ENCODE measurements at regions not wholly inside any gene's neighbourhood (a gene's known extent, or its start where the extent isn't known, plus 50 kb on each side); places are given as distances from the start of the nearest gene placed in this dataset.

DNA sequence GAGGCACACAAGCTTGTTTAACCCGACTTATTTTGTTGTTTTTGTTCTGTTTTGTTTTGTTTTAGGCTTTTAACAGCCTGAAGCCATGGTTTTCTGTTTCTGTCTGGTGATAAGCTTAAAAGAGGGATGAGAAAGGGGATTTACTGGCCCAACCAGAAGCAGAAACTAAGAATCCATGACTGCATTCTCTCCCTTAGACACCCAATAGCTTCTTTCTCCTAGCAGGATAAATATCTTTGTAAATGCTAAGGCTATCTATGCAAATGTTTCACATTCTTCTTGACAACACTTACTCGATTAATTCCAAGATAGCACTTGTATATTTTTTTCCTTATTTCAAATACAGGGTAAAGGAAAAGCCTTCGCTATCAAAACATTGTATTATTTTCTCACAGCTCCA, 53.7 kb upstream of the SMAD1 start:
- no peak overlapping the region for H3K27ac ChIP-seq (ENCODE audit: low read length, poor library complexity, severe bottlenecking)
- no peaks in the 10 kb centered on the region for H3K36me3 ChIP-seq (ENCODE audit: control insufficient read depth in 1 of 2, insufficient read depth in 2 of 2, low read depth in 1 of 2, low read length in 2 of 2)
- no peak overlapping the region for H3K4ac ChIP-seq (ENCODE audit: low read depth in 1 of 2, low read length in 2 of 2)
- H3K4me1 ChIP-seq (ENCODE audit: control insufficient read depth, insufficient read depth, low read depth, low read length), result no peaks in the 10 kb centered on the region
- H3K23ac ChIP-seq (ENCODE audit: low read length in 2 of 2), result no peak overlapping the region
- H2AK5ac ChIP-seq (ENCODE audit: low read length, severe bottlenecking), result no peak overlapping the region
- no peak overlapping the region for H4K91ac ChIP-seq (ENCODE audit: low read length)
- no peak overlapping the region for H3K14ac ChIP-seq (ENCODE audit: low read length in 2 of 2)
- H3K9ac ChIP-seq (ENCODE audit: low read length), result no peak overlapping the region
- H2BK120ac ChIP-seq (ENCODE audit: low read depth, low read length), result no peak overlapping the region
- no peak overlapping the region for H2AFZ ChIP-seq (ENCODE audit: low read depth, low read length)
- no peaks in the 10 kb centered on the region for H3K79me1 ChIP-seq (replicated peaks; ENCODE audit: low read length, poor library complexity, severe bottlenecking)
- no peak overlapping the region for H2BK15ac ChIP-seq (ENCODE audit: low read depth, poor library complexity, severe bottlenecking)
- H2BK5ac ChIP-seq (ENCODE audit: low read depth, low read length, poor library complexity, severe bottlenecking), result no peak overlapping the region
- H3K4me3 ChIP-seq (ENCODE audit: insufficient read depth in 1 of 2, low read depth in 1 of 2, low read length in 2 of 2), result no peak overlapping the region
- no peak overlapping the region for H2BK12ac ChIP-seq (ENCODE audit: low read length in 2 of 2)
- H3K18ac ChIP-seq (ENCODE audit: low read depth in 1 of 2, low read length in 2 of 2), result no peak overlapping the region
- H4K8ac ChIP-seq (ENCODE audit: low read length), result no peak overlapping the region
- 51% methylated on average over 3 of the region's 3 CpGs for WGBS
- DNase-seq, result no peak
- no peak overlapping the region for H3K4me2 ChIP-seq (ENCODE audit: low read length, poor library complexity, severe bottlenecking)
- peaks cover 4% of the 10 kb centered on the region for H3K9me3 ChIP-seq (ENCODE audit: control insufficient read depth, low read length)
- H3K27me3 ChIP-seq (ENCODE audit: control insufficient read depth in 1 of 2, insufficient read depth in 1 of 2, low read length in 2 of 2), result no peaks in the 10 kb centered on the region

- Histone ChIP-seq H3K14ac (ENCODE audit: low read length in 2 of 2) (no peak overlapping the region), H2BK5ac (ENCODE audit: low read depth, low read length, poor library complexity, severe bottlenecking) (no peak overlapping the region), H3K4me2 (ENCODE audit: low read length, poor library complexity, severe bottlenecking) (no peak overlapping the region), H2BK120ac (ENCODE audit: low read depth, low read length) (no peak overlapping the region), H4K8ac (ENCODE audit: low read length) (no peak overlapping the region), H2AFZ (ENCODE audit: low read depth, low read length) (no peak overlapping the region), H3K4me1 (ENCODE audit: control insufficient read depth, insufficient read depth, low read depth, low read length) (no peaks in the 10 kb centered on the region), H3K4me3 (ENCODE audit: insufficient read depth in 1 of 2, low read depth in 1 of 2, low read length in 2 of 2) (no peak overlapping the region), H3K18ac (ENCODE audit: low read depth in 1 of 2, low read length in 2 of 2) (no peak overlapping the region), H2BK12ac (ENCODE audit: low read length in 2 of 2) (no peak overlapping the region), H3K9me3 (ENCODE audit: control insufficient read depth, low read length) (peaks cover 4% of the 10 kb centered on the region), H3K9ac (ENCODE audit: low read length) (no peak overlapping the region), H3K23ac (ENCODE audit: low read length in 2 of 2) (no peak overlapping the region), H3K27ac (ENCODE audit: low read length, poor library complexity, severe bottlenecking) (no peak overlapping the region), H2AK5ac (ENCODE audit: low read length, severe bottlenecking) (no peak overlapping the region), H3K36me3 (ENCODE audit: control insufficient read depth in 1 of 2, insufficient read depth in 2 of 2, low read depth in 1 of 2, low read length in 2 of 2) (no peaks in the 10 kb centered on the region), H2BK15ac (ENCODE audit: low read depth, poor library complexity, severe bottlenecking) (no peak overlapping the region), H4K91ac (ENCODE audit: low read length) (no peak overlapping the region), H3K27me3 (ENCODE audit: control insufficient read depth in 1 of 2, insufficient read depth in 1 of 2, low read length in 2 of 2) (no peaks in the 10 kb centered on the region), H3K4ac (ENCODE audit: low read depth in 1 of 2, low read length in 2 of 2) (no peak overlapping the region), H3K79me1 (replicated peaks; ENCODE audit: low read length, poor library complexity, severe bottlenecking) (no peaks in the 10 kb centered on the region)
- no peak for DNase-seq
- no CpG with 5 or more reads among the region's 2 CpGs for WGBS
Observed at GRCh38 chr4:145427221-145427620, 54.4 kb upstream of the SMAD1 start.

DNA sequence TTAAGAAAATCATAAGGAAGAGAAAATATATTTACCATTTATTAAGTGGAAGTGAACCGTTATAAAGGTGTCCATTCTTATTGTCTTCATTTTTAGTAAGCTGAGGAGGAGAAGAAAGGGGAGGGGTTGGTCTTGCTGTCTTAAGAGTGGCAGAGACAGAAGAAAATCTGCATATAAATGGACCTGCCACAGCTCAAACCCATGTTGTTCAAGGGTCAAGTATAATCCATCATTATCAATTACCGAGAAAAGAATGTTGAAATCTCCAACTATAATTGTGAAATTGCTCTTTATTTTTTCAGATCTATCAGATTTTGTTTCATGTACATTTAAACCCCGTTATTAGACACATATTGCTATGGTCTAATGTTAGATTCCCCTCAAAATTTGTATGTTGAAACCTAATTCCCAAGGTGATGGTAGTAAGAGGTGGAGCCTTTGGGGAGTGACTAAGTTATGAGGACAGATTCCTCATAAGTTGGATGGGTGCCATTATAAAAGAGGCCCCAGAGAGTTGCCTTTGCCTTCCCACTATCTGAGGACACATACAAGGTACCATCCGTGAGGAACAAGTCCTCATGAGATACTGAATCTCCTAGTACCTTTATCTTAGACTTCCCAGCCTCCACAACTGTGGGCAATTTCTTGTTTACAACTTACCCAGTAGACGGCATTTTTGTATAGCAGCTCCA, 58.5 kb upstream of the SMAD1 start:
- Histone ChIP-seq H2BK12ac (ENCODE audit: low read length in 2 of 2) (no peak overlapping the region), H3K14ac (ENCODE audit: low read length in 2 of 2) (no peak overlapping the region), H3K9ac (ENCODE audit: low read length) (no peak overlapping the region), H3K36me3 (ENCODE audit: control insufficient read depth in 1 of 2, insufficient read depth in 2 of 2, low read depth in 1 of 2, low read length in 2 of 2) (no peaks in the 10 kb centered on the region), H2AK5ac (ENCODE audit: low read length, severe bottlenecking) (no peak overlapping the region), H4K8ac (ENCODE audit: low read length) (no peak overlapping the region), H4K91ac (ENCODE audit: low read length) (no peak overlapping the region), H3K27me3 (ENCODE audit: control insufficient read depth in 1 of 2, insufficient read depth in 1 of 2, low read length in 2 of 2) (no peaks in the 10 kb centered on the region), H3K79me1 (replicated peaks; ENCODE audit: low read length, poor library complexity, severe bottlenecking) (no peaks in the 10 kb centered on the region), H3K4me1 (ENCODE audit: control insufficient read depth, insufficient read depth, low read depth, low read length) (no peaks in the 10 kb centered on the region), H3K23ac (ENCODE audit: low read length in 2 of 2) (no peak overlapping the region), H2BK5ac (ENCODE audit: low read depth, low read length, poor library complexity, severe bottlenecking) (no peak overlapping the region), H3K27ac (ENCODE audit: low read length, poor library complexity, severe bottlenecking) (no peak overlapping the region), H3K4ac (ENCODE audit: low read depth in 1 of 2, low read length in 2 of 2) (no peak overlapping the region), H3K4me3 (ENCODE audit: insufficient read depth in 1 of 2, low read depth in 1 of 2, low read length in 2 of 2) (no peak overlapping the region), H3K4me2 (ENCODE audit: low read length, poor library complexity, severe bottlenecking) (no peak overlapping the region), H2BK15ac (ENCODE audit: low read depth, poor library complexity, severe bottlenecking) (no peak overlapping the region), H2AFZ (ENCODE audit: low read depth, low read length) (no peak overlapping the region), H3K9me3 (ENCODE audit: control insufficient read depth, low read length) (peaks cover 4% of the 10 kb centered on the region), H3K18ac (ENCODE audit: low read depth in 1 of 2, low read length in 2 of 2) (no peak overlapping the region), H2BK120ac (ENCODE audit: low read depth, low read length) (no peak overlapping the region)
- DNase-seq, result no peak
- WGBS, result 96% methylated on average over 2 of the region's 5 CpGs

- Histone ChIP-seq H3K14ac (ENCODE audit: low read length in 2 of 2) (no peak overlapping the region), H3K4ac (ENCODE audit: low read depth in 1 of 2, low read length in 2 of 2) (no peak overlapping the region), H3K79me1 (replicated peaks; ENCODE audit: low read length, poor library complexity, severe bottlenecking) (no peaks in the 10 kb centered on the region), H2AK5ac (ENCODE audit: low read length, severe bottlenecking) (no peak overlapping the region), H3K4me1 (ENCODE audit: control insufficient read depth, insufficient read depth, low read depth, low read length) (no peaks in the 10 kb centered on the region), H3K9ac (ENCODE audit: low read length) (no peak overlapping the region), H2BK5ac (ENCODE audit: low read depth, low read length, poor library complexity, severe bottlenecking) (no peak overlapping the region), H3K23ac (ENCODE audit: low read length in 2 of 2) (no peak overlapping the region), H3K4me2 (ENCODE audit: low read length, poor library complexity, severe bottlenecking) (no peak overlapping the region), H3K18ac (ENCODE audit: low read depth in 1 of 2, low read length in 2 of 2) (no peak overlapping the region), H3K36me3 (ENCODE audit: control insufficient read depth in 1 of 2, insufficient read depth in 2 of 2, low read depth in 1 of 2, low read length in 2 of 2) (no peaks in the 10 kb centered on the region), H3K4me3 (ENCODE audit: insufficient read depth in 1 of 2, low read depth in 1 of 2, low read length in 2 of 2) (no peak overlapping the region), H3K9me3 (ENCODE audit: control insufficient read depth, low read length) (peaks cover 4% of the 10 kb centered on the region), H4K8ac (ENCODE audit: low read length) (no peak overlapping the region), H2AFZ (ENCODE audit: low read depth, low read length) (no peak overlapping the region), H3K27me3 (ENCODE audit: control insufficient read depth in 1 of 2, insufficient read depth in 1 of 2, low read length in 2 of 2) (no peaks in the 10 kb centered on the region), H2BK15ac (ENCODE audit: low read depth, poor library complexity, severe bottlenecking) (no peak overlapping the region), H2BK120ac (ENCODE audit: low read depth, low read length) (no peak overlapping the region), H2BK12ac (ENCODE audit: low read length in 2 of 2) (no peak overlapping the region), H3K27ac (ENCODE audit: low read length, poor library complexity, severe bottlenecking) (no peak overlapping the region), H4K91ac (ENCODE audit: low read length) (no peak overlapping the region)
- DNase-seq, result no peak
- 95% methylated on average over 1 of the region's 2 CpGs for WGBS
Observed at GRCh38 chr4:145420595-145421214, 60.9 kb upstream of the SMAD1 start.
